Thymus (tissue), 11 donors: ENCODE measurements at regions not wholly inside any gene's neighbourhood (a gene's known extent, or its start where the extent isn't known, plus 50 kb on each side); places are given as distances from the start of the nearest gene placed in this dataset.
"Not testable (repeated sequence)": the region's sequence is repeated elsewhere in the genome, so short reads cannot be mapped to it uniquely, and the experiment has no call there.

Experiments
- DNase-seq, 9 donors: peaks; one replicate each; pipeline ENCODE4 v3.0.0-alpha.2; 2013; ENCODE audit warnings: low spot score in 9 of 9, low read depth in 6 of 9, missing footprints in 1 of 9
- H3K27ac ChIP-seq, 2 donors: one replicate each; pipeline ENCODE4 v1.5.1; 2013; ENCODE audit warnings: control low read depth in 1 of 2, low read depth in 1 of 2, low read length in 1 of 2, mild to moderate bottlenecking in 1 of 2, moderate library complexity in 1 of 2
- H3K27me3 ChIP-seq, 2 donors: one replicate each; pipeline ENCODE4 v1.5.1; 2013; ENCODE audit warnings: low read length in 1 of 2; ENCODE audit not compliant: control insufficient read depth in 2 of 2, insufficient read depth in 1 of 2
- H3K36me3 ChIP-seq, 2 donors: one replicate each; pipeline ENCODE4 v1.5.1; 2013; ENCODE audit warnings: low read length in 1 of 2, mild to moderate bottlenecking in 1 of 2, moderate library complexity in 1 of 2; ENCODE audit not compliant: control insufficient read depth in 2 of 2, insufficient read depth in 2 of 2
- H3K4me1 ChIP-seq, 2 donors: one replicate each; pipeline ENCODE4 v1.5.1; 2013; ENCODE audit warnings: low read length in 2 of 2; ENCODE audit not compliant: control insufficient read depth in 2 of 2, insufficient read depth in 2 of 2
- H3K4me3 ChIP-seq, 2 donors: one replicate each; pipeline ENCODE4 v1.5.1; 2013; ENCODE audit warnings: low read length in 2 of 2, control low read depth in 1 of 2, mild to moderate bottlenecking in 1 of 2
- H3K9me3 ChIP-seq, 2 donors: one replicate each; pipeline ENCODE4 v1.5.1; 2013; ENCODE audit warnings: low read length in 1 of 2, mild to moderate bottlenecking in 1 of 2; ENCODE audit not compliant: control insufficient read depth in 2 of 2, insufficient read depth in 1 of 2
- WGBS: extraction: QIAGEN DNeasy Blood & Tissue Kit; methylation state at CpG from one replicate; pipeline ENCODE4 v1.1.7; 2013; 5-methylcytosine and 5-hydroxymethylcytosine counted together
- donor health status: healthy.

- Histone ChIP-seq H3K36me3 (no peaks in the 10 kb centered on the region), H3K27me3 (peaks cover 15 to 45% of the 10 kb centered on the region in 2 donors), H3K9me3 (peaks cover 0 to 8% of the 10 kb centered on the region in 2 donors), H3K4me1 (peaks cover 0 to 7% of the 10 kb centered on the region in 2 donors), H3K27ac (no peak overlapping the region), H3K4me3 (peak overlapping the region in 1 of 2 donors; percentile 41)
- 1% methylated on average over 97 of the region's 101 CpGs for WGBS
- peak in 2 of 9 donors; percentile 7 to 34 for DNase-seq
Measured at GRCh38 chrX:39688576-39689375, 409.0 kb downstream of the BCOR start.

- Histone ChIP-seq H3K9me3 (peaks cover 0 to 8% of the 10 kb centered on the region in 2 donors), H3K4me3 (peak overlapping the region in 1 of 2 donors; percentile 41), H3K27me3 (peaks cover 15 to 45% of the 10 kb centered on the region in 2 donors), H3K27ac (no peak overlapping the region), H3K4me1 (peaks cover 0 to 7% of the 10 kb centered on the region in 2 donors), H3K36me3 (no peaks in the 10 kb centered on the region)
- no peak for DNase-seq
- WGBS = 17% methylated on average over 33 of the region's 33 CpGs
Measured at GRCh38 chrX:39689376-39690104, 408.2 kb downstream of the BCOR start.

GRCh38 chrX:39690541-39691415, 407.0 kb downstream of the BCOR start:
- Histone ChIP-seq H3K27me3 (peaks cover 15 to 45% of the 10 kb centered on the region in 2 donors), H3K4me1 (peaks cover 0 to 7% of the 10 kb centered on the region in 2 donors), H3K36me3 (no peaks in the 10 kb centered on the region), H3K9me3 (peaks cover 0 to 8% of the 10 kb centered on the region in 2 donors), H3K27ac (no peak overlapping the region), H3K4me3 (no peak overlapping the region)
- DNase-seq = no peak
- WGBS = 96% methylated on average over 13 of the region's 13 CpGs

- Histone ChIP-seq H3K9me3 (peaks cover 0 to 10% of the 10 kb centered on the region in 2 donors), H3K36me3 (no peaks in the 10 kb centered on the region), H3K4me1 (peaks cover 0 to 7% of the 10 kb centered on the region in 2 donors), H3K27ac (no peak overlapping the region), H3K4me3 (no peak overlapping the region), H3K27me3 (peaks cover 15 to 45% of the 10 kb centered on the region in 2 donors)
- WGBS = 97% methylated on average over 3 of the region's 3 CpGs
- DNase-seq = no peak
Measured at GRCh38 chrX:39691724-39692123, 406.0 kb downstream of the BCOR start.

- no peak overlapping the region for H3K27ac ChIP-seq
- peaks cover 13 to 36% of the 10 kb centered on the region in 2 donors for H3K27me3 ChIP-seq
- 76% methylated on average over 4 of the region's 4 CpGs for WGBS
- peaks cover 0 to 6% of the 10 kb centered on the region in 2 donors for H3K9me3 ChIP-seq
- no peak overlapping the region for H3K4me3 ChIP-seq
- DNase-seq = no peak
- no peaks in the 10 kb centered on the region for H3K36me3 ChIP-seq
- peaks cover 0 to 7% of the 10 kb centered on the region in 2 donors for H3K4me1 ChIP-seq
Measured at GRCh38 chrX:39692796-39693195, 405.0 kb downstream of the BCOR start.

GRCh38 chrX:39693298-39693697, 404.5 kb downstream of the BCOR start:
- Histone ChIP-seq H3K36me3 (no peaks in the 10 kb centered on the region), H3K27me3 (peaks cover 8 to 31% of the 10 kb centered on the region in 2 donors), H3K4me1 (peaks cover 0 to 5% of the 10 kb centered on the region in 2 donors), H3K27ac (no peak overlapping the region), H3K4me3 (no peak overlapping the region), H3K9me3 (peaks cover 0 to 6% of the 10 kb centered on the region in 2 donors)
- 80% methylated on average over 7 of the region's 7 CpGs for WGBS
- no peak for DNase-seq

GRCh38 chrX:39702636-39703035, 395.1 kb downstream of the BCOR start:
- not testable (repeated sequence) for H3K4me3 ChIP-seq, H3K27ac ChIP-seq, H3K36me3 ChIP-seq, H3K4me1 ChIP-seq, H3K27me3 ChIP-seq, H3K9me3 ChIP-seq, DNase-seq
- WGBS = 98% methylated on average over 5 of the region's 5 CpGs

GRCh38 chrX:39703307-39703706, 394.5 kb downstream of the BCOR start:
- H3K36me3 ChIP-seq = no peaks in the 10 kb centered on the region
- H3K9me3 ChIP-seq = no peaks in the 10 kb centered on the region
- H3K27ac ChIP-seq = no peak overlapping the region
- no peaks in the 10 kb centered on the region for H3K27me3 ChIP-seq
- no peak overlapping the region for H3K4me3 ChIP-seq
- no peak for DNase-seq
- H3K4me1 ChIP-seq = no peaks in the 10 kb centered on the region
- WGBS = 95% methylated on average over 3 of the region's 3 CpGs
